ENCODE measurements at regions not wholly inside any gene's neighbourhood (a gene's known extent, or its start where the extent isn't known, plus 50 kb on each side); places are given as distances from the start of the nearest gene placed in this dataset.

DNA sequence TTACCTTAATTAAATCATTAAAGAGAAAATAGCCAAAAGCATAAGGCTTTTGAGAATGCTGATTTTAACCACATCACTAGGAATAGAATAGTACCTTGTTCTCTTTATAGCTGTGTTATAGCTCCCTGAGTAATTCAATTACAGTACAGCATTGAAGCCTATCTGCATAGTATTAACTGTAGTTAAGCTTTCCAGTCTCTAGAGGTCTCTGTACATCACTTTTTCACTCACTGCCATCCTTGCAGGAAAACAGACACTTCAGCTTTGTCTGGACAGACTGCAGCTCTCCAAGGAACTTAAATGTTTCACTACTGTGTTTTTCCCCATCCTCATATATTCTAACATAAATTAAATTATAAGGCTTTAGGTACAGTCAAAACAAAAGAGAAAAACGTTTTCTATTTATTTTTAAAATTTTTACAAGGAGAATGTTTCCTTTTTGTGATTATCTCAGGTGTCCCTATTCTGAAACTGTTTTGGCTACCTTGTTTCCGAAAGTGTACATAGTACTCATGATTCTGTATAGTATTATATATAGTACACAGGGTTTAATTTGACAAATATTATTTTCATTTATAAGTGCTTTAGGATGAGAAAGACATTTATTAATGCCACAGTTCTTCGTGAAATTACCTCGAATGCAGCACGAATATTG is 407.9 kb downstream of the PCDH18 start:
- intact Hi-C loops (cut with DNase I), result loop anchor here in 1 of 2 donors (10.0 kb wide), 1 partner anchor 740 kb away; no protein-coding TSS in a partner anchor
- H3K36me3 ChIP-seq (replicated peaks in 1 of 2), result no peaks in the 10 kb centered on the region
- H3K4me1 ChIP-seq (replicated peaks in 1 of 2), result no peaks in the 10 kb centered on the region
- no peaks in the 10 kb centered on the region for H3K9me3 ChIP-seq (replicated peaks in 1 of 3)
- H3K4me3 ChIP-seq, result peak overlapping the region in 1 of 4 donors; percentile 41
- no peak overlapping the region for H3K27ac ChIP-seq
- 39 to 56% (median 50%) methylated on average over 5 of the region's 5 CpGs for WGBS, 4 donors
- TF ChIP-seq POLR2A (IDR thresholded peaks at IDR 0.05) (no peak), CTCF (IDR thresholded peaks at IDR 0.05) (peak; percentile 31 to 66 (median 55))
- peak in 1 of 7 donors; percentile 7 for DNase-seq
- no peaks in the 10 kb centered on the region for H3K27me3 ChIP-seq

DNA sequence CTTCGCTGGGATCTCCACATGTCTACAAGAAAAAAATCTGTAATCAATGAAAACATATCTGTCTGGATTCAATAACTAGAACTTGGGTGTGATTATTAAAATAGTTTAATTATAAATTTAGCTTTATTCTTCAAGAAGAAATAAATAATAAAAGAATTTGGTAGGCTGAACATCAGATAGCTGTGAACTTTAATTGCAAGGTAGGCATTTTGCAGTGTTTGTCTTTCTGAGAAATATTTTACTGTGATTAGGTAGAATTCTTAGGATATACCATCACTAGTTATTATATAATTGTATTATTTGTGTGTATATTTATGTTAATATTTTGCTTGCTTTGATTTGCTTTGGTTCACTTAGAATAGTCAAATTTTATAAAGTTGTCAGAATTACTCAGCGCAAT is 409.4 kb downstream of the PCDH18 start:
- H3K27me3 ChIP-seq, result no peaks in the 10 kb centered on the region
- H3K27ac ChIP-seq, result no peak overlapping the region
- intact Hi-C loops (cut with DNase I), result loop anchor here in 1 of 2 donors (10.0 kb wide), 1 partner anchor 742 kb away; no protein-coding TSS in a partner anchor
- no peak for DNase-seq
- TF ChIP-seq POLR2A (IDR thresholded peaks at IDR 0.05), result no peak
- no peak for TF ChIP-seq CTCF (IDR thresholded peaks at IDR 0.05)
- no peak overlapping the region for H3K4me3 ChIP-seq
- no peaks in the 10 kb centered on the region for H3K36me3 ChIP-seq (replicated peaks in 1 of 2)
- no peaks in the 10 kb centered on the region for H3K4me1 ChIP-seq (replicated peaks in 1 of 2)
- no peaks in the 10 kb centered on the region for H3K9me3 ChIP-seq (replicated peaks in 1 of 3)
- 87 to 93% (median 90%) methylated on average over 2 of the region's 2 CpGs for WGBS, 4 donors

- no peak overlapping the region for H3K4me3 ChIP-seq
- H3K27ac ChIP-seq, result no peak overlapping the region
- H3K4me1 ChIP-seq (replicated peaks in 1 of 2), result no peaks in the 10 kb centered on the region
- no peak for DNase-seq
- H3K9me3 ChIP-seq (replicated peaks in 1 of 3), result no peaks in the 10 kb centered on the region
- intact Hi-C loops (cut with DNase I), result no loop called here
- 65 to 69% (median 67%) methylated on average over 3 of the region's 3 CpGs for WGBS, 4 donors
- no peaks in the 10 kb centered on the region for H3K36me3 ChIP-seq (replicated peaks in 1 of 2)
- no peaks in the 10 kb centered on the region for H3K27me3 ChIP-seq
- TF ChIP-seq CTCF (IDR thresholded peaks at IDR 0.05), result no peak
- TF ChIP-seq POLR2A (IDR thresholded peaks at IDR 0.05), result no peak
Observed at GRCh38 chr4:137116144-137116543, 416.1 kb downstream of the PCDH18 start.

GRCh38 chr4:137106733-137107132 is 425.6 kb downstream of the PCDH18 start:
- no peak overlapping the region for H3K4me3 ChIP-seq
- no peaks in the 10 kb centered on the region for H3K4me1 ChIP-seq (replicated peaks in 1 of 2)
- intact Hi-C loops (cut with DNase I), result no loop called here
- no peaks in the 10 kb centered on the region for H3K27me3 ChIP-seq
- TF ChIP-seq POLR2A (IDR thresholded peaks at IDR 0.05) (no peak), CTCF (IDR thresholded peaks at IDR 0.05) (no peak)
- DNase-seq, result no peak
- H3K9me3 ChIP-seq (replicated peaks in 1 of 3), result no peaks in the 10 kb centered on the region
- no peak overlapping the region for H3K27ac ChIP-seq
- 64 to 81% (median 71%) methylated on average over 4 of the region's 4 CpGs for WGBS, 4 donors
- H3K36me3 ChIP-seq (replicated peaks in 1 of 2), result no peaks in the 10 kb centered on the region
